ENCODE measurements at regions not wholly inside any gene's neighbourhood (a gene's known extent, or its start where the extent isn't known, plus 50 kb on each side); places are given as distances from the start of the nearest gene placed in this dataset.

DNA sequence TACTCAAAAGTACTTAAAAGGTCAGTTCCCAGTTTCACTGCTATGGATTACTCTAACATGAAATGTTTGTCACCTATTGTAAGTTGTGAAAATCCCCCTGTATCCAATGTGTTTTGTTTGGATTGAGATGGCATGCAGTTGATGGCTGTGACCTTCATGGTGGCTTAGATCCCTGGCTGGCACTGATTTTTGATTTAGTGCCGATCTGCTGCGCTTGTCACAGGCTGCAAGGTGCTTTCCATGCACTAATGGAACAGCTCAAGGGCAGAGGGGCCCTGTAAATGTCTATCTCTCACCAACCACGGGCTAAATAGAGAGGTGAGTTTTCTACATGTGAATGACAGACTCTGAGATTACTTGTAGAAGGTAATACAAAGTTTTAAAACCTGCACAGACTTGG, 69.8 kb upstream of the WDR41 start:
- TF ChIP-seq, protein P1, sequence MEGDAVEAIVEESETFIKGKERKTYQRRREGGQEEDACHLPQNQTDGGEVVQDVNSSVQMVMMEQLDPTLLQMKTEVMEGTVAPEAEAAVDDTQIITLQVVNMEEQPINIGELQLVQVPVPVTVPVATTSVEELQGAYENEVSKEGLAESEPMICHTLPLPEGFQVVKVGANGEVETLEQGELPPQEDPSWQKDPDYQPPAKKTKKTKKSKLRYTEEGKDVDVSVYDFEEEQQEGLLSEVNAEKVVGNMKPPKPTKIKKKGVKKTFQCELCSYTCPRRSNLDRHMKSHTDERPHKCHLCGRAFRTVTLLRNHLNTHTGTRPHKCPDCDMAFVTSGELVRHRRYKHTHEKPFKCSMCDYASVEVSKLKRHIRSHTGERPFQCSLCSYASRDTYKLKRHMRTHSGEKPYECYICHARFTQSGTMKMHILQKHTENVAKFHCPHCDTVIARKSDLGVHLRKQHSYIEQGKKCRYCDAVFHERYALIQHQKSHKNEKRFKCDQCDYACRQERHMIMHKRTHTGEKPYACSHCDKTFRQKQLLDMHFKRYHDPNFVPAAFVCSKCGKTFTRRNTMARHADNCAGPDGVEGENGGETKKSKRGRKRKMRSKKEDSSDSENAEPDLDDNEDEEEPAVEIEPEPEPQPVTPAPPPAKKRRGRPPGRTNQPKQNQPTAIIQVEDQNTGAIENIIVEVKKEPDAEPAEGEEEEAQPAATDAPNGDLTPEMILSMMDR (IDR thresholded peaks at IDR 0.05): no peak
- no peak for TF ChIP-seq POLR2A (IDR thresholded peaks at IDR 0.05)

Measured in tibial nerve (tissue), 3 donors.